GF-D8 (cell line): ENCODE measurements at regions not wholly inside any gene's neighbourhood (a gene's known extent, or its start where the extent isn't known, plus 50 kb on each side); places are given as distances from the start of the nearest gene placed in this dataset.

Source experiments
- DNase-seq: peaks from one replicate; lab custom pipeline; 2025; lab: John Stamatoyannopoulos, UW

- DNase-seq: no peak
Observed at GRCh38 chr1:172952516-172952915, 98.2 kb downstream of the TNFSF18 start.

DNA sequence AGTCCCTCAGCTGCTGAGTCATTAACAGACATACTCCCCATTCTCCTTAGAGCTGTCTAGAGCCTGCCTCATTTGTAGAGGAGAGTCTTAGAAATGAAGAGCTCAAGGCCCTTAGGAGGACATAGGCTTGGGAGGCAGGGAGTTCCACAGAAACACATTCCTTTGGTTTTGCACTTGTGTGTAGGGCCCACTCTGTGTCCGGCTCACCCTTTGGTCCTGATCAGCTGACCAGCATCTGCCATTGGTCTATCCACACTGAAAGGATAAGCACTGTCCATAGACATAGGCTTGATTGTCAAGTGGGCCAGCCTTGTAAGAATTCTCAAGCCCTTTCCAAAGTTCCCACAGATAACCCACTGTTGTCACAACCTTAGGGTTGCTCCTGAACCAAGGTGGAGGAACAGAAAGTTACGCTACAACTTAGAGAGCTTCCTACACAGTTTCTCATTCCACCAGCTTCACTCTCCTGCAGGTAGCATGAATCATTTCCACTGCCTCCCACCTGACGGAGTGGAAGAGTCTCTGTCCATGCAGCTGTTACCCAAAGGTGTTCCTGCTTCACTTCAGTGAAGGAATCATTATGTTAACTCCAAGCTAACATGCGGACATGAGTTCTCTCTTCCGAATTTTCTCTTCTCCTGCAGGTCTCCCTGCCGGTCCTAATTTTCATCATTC, 96.1 kb downstream of the TNFSF18 start:
- no peak for DNase-seq

- no peak for DNase-seq
Observed at GRCh38 chr1:172955161-172955815, 95.5 kb downstream of the TNFSF18 start.

- no peak for DNase-seq
Observed at GRCh38 chr1:172956871-172957270, 93.9 kb downstream of the TNFSF18 start.

- DNase-seq: no peak
Observed at GRCh38 chr1:172957491-172957890, 93.2 kb downstream of the TNFSF18 start.

DNA sequence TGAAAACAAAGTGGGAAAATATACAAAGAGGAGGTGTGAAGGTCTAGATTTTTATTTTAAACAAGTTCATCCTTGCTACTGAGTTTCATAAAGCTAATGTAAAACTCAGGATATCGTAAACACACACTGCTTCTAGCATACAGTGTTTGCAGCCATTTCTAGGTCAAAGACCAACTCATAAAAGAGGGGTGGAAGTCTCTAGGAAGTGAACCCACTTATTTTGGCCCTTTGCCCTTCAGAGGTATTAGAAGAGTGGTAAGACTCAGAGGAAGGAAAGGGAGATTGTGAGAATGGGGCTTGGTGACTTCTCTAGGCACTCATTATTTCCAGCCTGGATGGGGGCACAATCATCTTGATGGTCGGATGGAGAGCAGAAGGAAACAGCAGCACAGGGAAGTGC, 91.2 kb downstream of the TNFSF18 start:
- DNase-seq: no peak

GRCh38 chr1:172960019-172960418, 90.7 kb downstream of the TNFSF18 start:
- no peak for DNase-seq

- no peak for DNase-seq
Observed at GRCh38 chr1:172960454-172961208, 90.1 kb downstream of the TNFSF18 start.

- no peak for DNase-seq
Observed at GRCh38 chr1:172964864-172965263, 85.9 kb downstream of the TNFSF18 start.

DNA sequence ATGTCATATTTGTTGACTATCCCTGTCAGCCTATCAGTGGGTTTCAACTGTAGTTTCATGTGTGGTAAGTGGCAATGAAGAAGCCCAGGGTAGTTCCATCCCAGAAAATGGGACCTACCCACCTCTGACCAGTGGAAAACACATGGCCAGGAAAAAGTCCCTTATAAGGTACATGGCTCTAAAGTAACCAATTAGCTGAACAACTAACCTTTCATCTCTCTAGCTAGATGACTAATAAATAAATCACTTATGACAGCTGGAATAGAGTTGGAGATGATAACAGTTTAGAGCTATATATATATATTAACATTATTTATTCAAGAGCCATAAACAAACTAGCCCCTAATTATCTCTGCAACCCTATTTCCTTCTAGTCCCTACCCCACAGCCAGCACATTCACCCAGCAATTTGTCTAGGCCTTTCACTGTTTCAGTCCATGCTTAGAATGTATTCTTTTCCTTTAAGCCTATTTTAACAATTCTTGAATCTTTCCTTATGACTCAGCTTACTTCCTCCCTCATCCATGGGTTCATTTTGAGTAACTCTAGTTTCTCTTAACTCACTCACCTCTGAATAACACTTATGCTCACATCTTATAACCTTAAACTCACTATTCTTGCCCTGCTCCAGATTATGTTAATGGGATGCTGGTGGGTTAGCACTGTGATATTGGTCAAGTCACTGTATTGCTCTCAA, 83.7 kb downstream of the TNFSF18 start:
- no peak for DNase-seq

DNA sequence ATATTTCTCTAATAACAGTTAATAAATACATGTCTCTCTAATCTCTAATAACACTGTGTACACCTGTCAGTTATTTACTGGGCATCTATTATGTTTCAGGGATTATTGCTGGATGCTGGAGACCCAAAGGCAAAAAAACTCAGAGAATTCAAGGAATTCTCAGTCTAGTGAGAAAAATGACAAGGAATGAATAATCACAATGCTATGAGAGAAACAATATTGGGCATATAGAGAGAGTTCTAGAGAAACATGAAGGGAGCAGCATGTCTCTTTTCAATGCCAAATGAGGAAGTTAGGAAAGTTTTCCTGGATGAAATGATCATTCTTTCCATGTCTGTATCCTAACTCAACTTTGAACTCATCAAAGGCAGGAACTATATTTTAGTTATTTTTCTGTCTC, 82.8 kb downstream of the TNFSF18 start:
- no peak for DNase-seq

GRCh38 chr1:172969611-172970010, 81.1 kb downstream of the TNFSF18 start:
- no peak for DNase-seq

DNA sequence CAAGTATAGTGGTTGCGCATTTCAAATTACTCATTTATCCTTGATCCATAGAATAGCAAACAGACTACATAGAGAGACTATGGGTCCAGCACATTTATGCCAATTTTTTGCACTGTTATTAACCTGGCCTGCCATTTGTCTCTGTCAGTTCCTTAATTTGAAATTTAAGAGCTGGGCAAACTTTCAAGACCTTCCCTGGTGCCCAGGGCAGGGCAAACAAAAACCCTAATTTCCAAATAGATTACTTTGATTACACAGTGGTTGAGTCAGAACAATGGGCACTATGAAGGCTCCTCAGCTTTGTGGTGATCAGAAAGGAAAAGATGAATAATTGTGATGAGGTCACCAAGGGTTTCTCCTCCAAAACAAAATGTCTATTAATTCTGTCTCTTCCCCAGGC, 80.6 kb downstream of the TNFSF18 start:
- no peak for DNase-seq

- DNase-seq: no peak
Observed at GRCh38 chr1:172971241-172971640, 79.5 kb downstream of the TNFSF18 start.

- DNase-seq: no peak
Observed at GRCh38 chr1:172972258-172972657, 78.5 kb downstream of the TNFSF18 start.

- DNase-seq: no peak
Observed at GRCh38 chr1:172973424-172973823, 77.3 kb downstream of the TNFSF18 start.

- no peak for DNase-seq
Observed at GRCh38 chr1:172976222-172977041, 74.3 kb downstream of the TNFSF18 start.

DNA sequence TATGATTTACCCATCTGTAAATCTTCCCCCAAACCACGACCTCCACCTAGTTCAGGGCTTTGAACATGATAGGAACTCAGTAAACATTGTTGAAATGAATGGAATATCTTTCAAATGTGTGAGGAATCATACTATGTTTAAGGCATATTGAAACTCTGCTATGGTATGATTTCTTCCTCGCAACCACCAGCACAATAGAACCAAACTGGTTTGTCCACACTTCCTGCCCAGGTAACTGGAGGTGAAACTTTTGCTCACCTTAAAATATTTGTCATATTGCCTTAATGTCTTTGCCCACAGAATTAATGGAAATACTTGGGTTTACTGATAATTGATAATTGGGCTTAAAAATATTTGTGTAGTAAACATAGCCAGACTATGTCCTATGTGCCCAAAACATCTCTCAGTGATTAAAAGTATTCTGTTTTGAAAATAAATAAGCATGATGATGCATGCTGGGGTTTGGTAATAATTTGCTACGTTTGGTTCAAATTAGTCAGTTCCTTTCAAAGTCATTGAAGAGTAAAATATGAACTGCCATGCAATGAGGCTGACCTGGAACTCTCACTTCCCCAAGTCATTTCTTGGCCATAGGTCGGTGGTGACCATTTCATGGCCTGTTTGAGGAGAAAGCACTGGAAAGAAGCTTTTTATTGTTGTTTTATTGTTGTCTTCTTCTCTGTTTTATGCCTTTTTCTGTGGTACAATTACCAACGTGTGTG, 73.3 kb downstream of the TNFSF18 start:
- DNase-seq: no peak

DNA sequence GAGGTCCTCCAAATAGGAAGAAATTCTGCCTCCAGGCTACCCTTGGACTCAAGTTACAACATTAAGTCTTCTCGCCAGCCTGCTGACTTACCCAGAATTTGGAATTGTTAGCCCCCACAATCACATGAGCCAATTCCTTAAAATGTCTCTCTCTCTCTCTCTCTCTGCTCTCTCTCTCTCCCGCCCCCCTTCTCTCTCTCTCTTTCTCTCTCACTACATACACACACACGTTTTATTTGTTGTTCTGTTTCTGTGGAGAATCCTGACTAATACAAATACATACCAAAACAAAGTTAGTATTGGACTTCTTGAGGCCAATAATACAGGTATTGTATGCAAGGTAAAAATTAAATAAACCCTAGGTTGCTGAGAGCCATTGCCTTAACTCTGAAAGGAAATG, 72.1 kb downstream of the TNFSF18 start:
- no peak for DNase-seq

- no peak for DNase-seq
Observed at GRCh38 chr1:172979828-172980227, 70.9 kb downstream of the TNFSF18 start.

DNA sequence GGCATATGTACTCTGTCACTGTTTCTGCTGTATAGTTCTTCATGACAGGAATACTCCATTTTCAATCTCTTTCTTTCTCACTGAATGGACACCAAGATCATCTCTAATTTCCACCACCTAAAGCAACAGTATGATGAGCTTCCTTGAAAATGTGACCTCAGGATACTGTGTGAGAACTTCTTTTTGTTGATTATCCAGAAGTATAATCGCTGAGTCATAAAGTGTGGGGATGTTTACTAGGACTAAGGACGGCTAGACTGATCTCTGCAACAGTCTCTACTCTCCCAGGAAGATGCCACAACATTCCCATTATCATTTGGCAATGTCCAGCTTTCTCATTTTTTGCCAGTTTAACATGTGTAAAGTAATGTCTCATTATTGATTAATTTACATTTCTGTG, 70.3 kb downstream of the TNFSF18 start:
- DNase-seq: no peak
